LNCaP clone FGC (cell line): ENCODE measurements at regions not wholly inside any gene's neighbourhood (a gene's known extent, or its start where the extent isn't known, plus 50 kb on each side); places are given as distances from the start of the nearest gene placed in this dataset.
"Not testable (repeated sequence)": the region's sequence is repeated elsewhere in the genome, so short reads cannot be mapped to it uniquely, and the experiment has no call there.

Source experiments
- DNase-seq: peaks from one replicate; pipeline ENCODE4 v3.0.0-alpha.2; 2011; ENCODE audit warnings: low read depth
- H3K4me3 ChIP-seq: 2 replicates; pipeline ENCODE4 v1.5.1; 2011; ENCODE audit warnings: mild to moderate bottlenecking, low read depth, low read length, control low read depth
- TF ChIP-seq, protein P1 (sequence below): IDR thresholded peaks from 2 replicates; pipeline ENCODE4 v1.5.1; 2012; ENCODE audit warnings: mild to moderate bottlenecking; ENCODE audit not compliant: control insufficient read depth, insufficient read depth; ENCODE audit errors: extremely low read depth

DNA sequence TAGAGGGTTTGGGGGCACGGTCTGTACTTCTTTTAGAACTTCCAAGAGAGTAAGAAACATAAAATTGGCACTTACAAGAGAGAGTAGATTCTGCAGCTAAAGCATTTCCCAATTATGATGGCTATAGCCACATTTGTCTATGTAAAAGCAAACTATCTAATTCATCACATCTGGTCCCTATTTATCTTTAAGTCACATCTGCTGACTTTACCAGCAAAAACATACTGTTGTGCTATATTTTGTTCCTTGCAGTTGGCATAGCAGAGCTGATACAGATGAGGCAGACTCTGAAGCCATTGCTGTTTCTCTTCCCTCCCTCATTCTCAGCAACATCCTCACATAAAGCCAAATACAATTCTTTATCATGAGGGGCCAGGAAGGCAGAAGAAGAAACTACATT is 1533.5 kb upstream of the RAG2 start:
- TF ChIP-seq, protein P1, sequence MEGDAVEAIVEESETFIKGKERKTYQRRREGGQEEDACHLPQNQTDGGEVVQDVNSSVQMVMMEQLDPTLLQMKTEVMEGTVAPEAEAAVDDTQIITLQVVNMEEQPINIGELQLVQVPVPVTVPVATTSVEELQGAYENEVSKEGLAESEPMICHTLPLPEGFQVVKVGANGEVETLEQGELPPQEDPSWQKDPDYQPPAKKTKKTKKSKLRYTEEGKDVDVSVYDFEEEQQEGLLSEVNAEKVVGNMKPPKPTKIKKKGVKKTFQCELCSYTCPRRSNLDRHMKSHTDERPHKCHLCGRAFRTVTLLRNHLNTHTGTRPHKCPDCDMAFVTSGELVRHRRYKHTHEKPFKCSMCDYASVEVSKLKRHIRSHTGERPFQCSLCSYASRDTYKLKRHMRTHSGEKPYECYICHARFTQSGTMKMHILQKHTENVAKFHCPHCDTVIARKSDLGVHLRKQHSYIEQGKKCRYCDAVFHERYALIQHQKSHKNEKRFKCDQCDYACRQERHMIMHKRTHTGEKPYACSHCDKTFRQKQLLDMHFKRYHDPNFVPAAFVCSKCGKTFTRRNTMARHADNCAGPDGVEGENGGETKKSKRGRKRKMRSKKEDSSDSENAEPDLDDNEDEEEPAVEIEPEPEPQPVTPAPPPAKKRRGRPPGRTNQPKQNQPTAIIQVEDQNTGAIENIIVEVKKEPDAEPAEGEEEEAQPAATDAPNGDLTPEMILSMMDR, result no peak
- no peak overlapping the region for H3K4me3 ChIP-seq
- DNase-seq, result no peak

DNA sequence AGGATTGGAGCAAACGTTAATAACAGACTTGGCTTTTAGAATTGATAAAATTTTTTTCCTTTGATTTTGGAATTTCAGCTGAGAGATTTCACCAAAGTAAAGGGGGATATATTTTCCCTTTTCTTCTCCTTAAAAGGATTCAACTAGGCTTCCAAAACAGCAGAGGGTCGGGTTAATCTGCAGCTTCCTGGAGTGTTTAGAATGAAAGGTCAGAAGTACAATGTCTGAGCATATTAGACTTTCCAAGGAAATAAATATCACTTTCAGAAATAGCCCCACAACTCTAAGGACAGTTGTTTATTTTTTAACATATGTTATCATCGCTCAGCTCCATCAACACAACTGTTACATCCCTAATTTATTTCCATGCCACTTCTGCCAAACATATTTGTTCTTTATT is 1532.9 kb upstream of the RAG2 start:
- TF ChIP-seq, protein P1, result no peak
- no peak for DNase-seq
- H3K4me3 ChIP-seq, result no peak overlapping the region

- no peak overlapping the region for H3K4me3 ChIP-seq
- no peak for DNase-seq
- TF ChIP-seq, protein P1, result no peak
These were observed 1532.5 kb upstream of the RAG2 start for GRCh38 chr11:38130514-38130913.

GRCh38 chr11:38123673-38124072 is 1525.6 kb upstream of the RAG2 start:
- DNase-seq, result no peak
- H3K4me3 ChIP-seq, result no peak overlapping the region
- TF ChIP-seq, protein P1, result no peak

DNA sequence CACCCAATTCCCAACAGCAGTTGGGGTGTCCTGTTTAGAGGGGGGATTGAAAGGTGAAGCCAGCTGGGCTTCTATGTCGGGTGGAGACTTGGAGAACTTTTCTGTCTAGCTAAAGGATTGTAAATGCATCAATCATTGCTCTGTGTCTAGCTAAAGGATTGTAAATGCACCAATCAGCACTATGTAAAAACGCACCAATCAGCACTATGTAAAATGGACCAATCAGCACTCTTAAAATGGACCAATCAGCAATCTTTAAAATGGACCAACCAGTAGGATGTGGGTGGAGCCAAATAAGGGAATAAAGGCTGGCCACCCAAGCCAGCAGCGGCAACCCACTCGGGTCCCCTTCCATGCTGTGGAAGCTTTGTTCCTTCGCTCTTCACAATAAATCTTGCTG is 1518.6 kb upstream of the RAG2 start:
- H3K4me3 ChIP-seq, DNase-seq: not testable (repeated sequence)

DNA sequence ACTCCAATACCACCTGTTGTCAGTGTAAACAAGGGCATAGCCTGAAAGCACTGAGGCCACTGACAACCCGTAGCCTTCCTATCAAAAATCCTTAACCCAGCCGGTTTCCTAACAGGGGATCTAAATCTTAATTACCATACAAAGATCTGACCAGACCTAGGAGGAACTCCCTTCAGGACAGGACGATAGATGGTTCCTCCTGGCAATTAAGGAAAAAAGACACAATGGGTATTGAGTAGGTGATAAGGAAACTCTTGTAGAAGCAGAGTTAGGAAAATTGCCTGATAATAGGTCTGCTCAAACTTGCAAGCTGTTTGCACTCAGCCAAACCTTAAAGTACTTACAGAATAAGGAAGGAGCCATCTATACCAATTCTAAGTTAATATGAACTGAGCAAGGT is 1517.3 kb upstream of the RAG2 start:
- not testable (repeated sequence) for DNase-seq, H3K4me3 ChIP-seq

DNA sequence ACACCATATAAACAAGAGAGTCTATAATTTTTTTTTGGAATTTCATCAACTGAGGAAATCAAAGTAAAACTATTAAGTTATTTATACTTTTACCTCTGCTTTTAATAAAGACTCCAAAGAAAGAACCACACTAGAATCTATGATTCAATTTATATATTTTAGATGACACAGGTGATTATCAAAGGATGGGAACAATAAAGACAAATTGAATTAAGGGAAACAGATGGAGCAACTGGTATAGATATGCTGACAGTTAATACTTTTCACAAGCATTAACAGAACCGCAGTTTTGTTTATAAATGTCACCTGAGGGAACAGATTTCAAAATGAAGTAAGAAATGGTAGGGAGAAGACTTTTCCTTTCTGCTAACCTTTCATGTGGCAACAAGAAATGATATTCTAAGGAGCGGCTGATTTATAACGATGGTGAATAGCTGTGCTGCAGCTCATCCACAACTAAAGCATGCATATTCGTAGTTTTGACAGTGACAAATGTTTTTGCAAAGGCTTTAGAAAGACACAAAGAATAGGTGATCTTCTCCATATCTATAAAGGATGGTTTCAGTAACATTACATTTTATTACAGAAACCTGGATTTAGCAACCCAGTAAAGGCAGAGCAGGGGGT is 1502.9 kb upstream of the RAG2 start:
- H3K4me3 ChIP-seq, result no peak overlapping the region
- DNase-seq, result no peak
- TF ChIP-seq, protein P1, result no peak

- TF ChIP-seq, protein P1, result no peak
These were observed 1497.2 kb upstream of the RAG2 start for GRCh38 chr11:38095268-38095667.

More at GRCh38 chr11:38095268-38095667, 1497.2 kb upstream of the RAG2 start:
- H3K4me3 ChIP-seq, result no peak overlapping the region
- DNase-seq, result no peak
